GM18867 (cell line): ENCODE measurements at regions not wholly inside any gene's neighbourhood (a gene's known extent, or its start where the extent isn't known, plus 50 kb on each side); places are given as distances from the start of the nearest gene placed in this dataset.
"Not testable (repeated sequence)": the region's sequence is repeated elsewhere in the genome, so short reads cannot be mapped to it uniquely, and the experiment has no call there.

Experiments used
- ATAC-seq: cut with Tn5 transposase; IDR thresholded peaks from one replicate; pipeline ENCODE4 v1.9.1; 2021; ENCODE audit warnings: mild to moderate bottlenecking, moderate library complexity; ENCODE audit not compliant: unreplicated experiment

GRCh38 chr4:123624959-123625358 lies 228.4 kb downstream of the SPRY1 start:
- peak; percentile 83 for ATAC-seq

GRCh38 chr4:123628288-123628687 lies 231.7 kb downstream of the SPRY1 start:
- ATAC-seq = no peak

GRCh38 chr4:123631786-123632692 lies 235.4 kb downstream of the SPRY1 start:
- no peak for ATAC-seq

GRCh38 chr4:123632693-123633030 lies 236.1 kb downstream of the SPRY1 start:
- ATAC-seq = no peak

GRCh38 chr4:123638834-123639233 lies 242.2 kb downstream of the SPRY1 start:
- ATAC-seq = no peak

- no peak for ATAC-seq
Observed at GRCh38 chr4:123640271-123640670, 243.7 kb downstream of the SPRY1 start.

- no peak for ATAC-seq
Observed at GRCh38 chr4:123640824-123641223, 244.2 kb downstream of the SPRY1 start.

- no peak for ATAC-seq
Observed at GRCh38 chr4:123643691-123644090, 247.1 kb downstream of the SPRY1 start.

GRCh38 chr4:123649250-123649644 lies 252.7 kb downstream of the SPRY1 start:
- peak; percentile 97 for ATAC-seq

GRCh38 chr4:123649645-123650391 lies 253.2 kb downstream of the SPRY1 start:
- ATAC-seq = peak; percentile 32

GRCh38 chr4:123651066-123651465 lies 254.5 kb downstream of the SPRY1 start:
- ATAC-seq = no peak

- ATAC-seq = no peak
Observed at GRCh38 chr4:123651536-123652180, 255.1 kb downstream of the SPRY1 start.

GRCh38 chr4:123652476-123652875 lies 255.9 kb downstream of the SPRY1 start:
- ATAC-seq = no peak

- no peak for ATAC-seq
Observed at GRCh38 chr4:123653236-123653635, 256.6 kb downstream of the SPRY1 start.

- ATAC-seq = not testable (repeated sequence)
Observed at GRCh38 chr4:123656746-123657294, 260.2 kb downstream of the SPRY1 start.

- not testable (repeated sequence) for ATAC-seq
Observed at GRCh38 chr4:123657606-123658005, 261.0 kb downstream of the SPRY1 start.

- no peak for ATAC-seq
Observed at GRCh38 chr4:123659262-123659661, 262.7 kb downstream of the SPRY1 start.

- peak; percentile 76 for ATAC-seq
Observed at GRCh38 chr4:123659730-123660129, 263.1 kb downstream of the SPRY1 start.

- ATAC-seq = no peak
Observed at GRCh38 chr4:123661080-123661737, 264.6 kb downstream of the SPRY1 start.

GRCh38 chr4:123662827-123663226 lies 266.2 kb downstream of the SPRY1 start:
- ATAC-seq = no peak

- no peak for ATAC-seq
Observed at GRCh38 chr4:123666486-123666885, 269.9 kb downstream of the SPRY1 start.
